ENCODE measurements at regions not wholly inside any gene's neighbourhood (a gene's known extent, or its start where the extent isn't known, plus 50 kb on each side); places are given as distances from the start of the nearest gene placed in this dataset.

DNA sequence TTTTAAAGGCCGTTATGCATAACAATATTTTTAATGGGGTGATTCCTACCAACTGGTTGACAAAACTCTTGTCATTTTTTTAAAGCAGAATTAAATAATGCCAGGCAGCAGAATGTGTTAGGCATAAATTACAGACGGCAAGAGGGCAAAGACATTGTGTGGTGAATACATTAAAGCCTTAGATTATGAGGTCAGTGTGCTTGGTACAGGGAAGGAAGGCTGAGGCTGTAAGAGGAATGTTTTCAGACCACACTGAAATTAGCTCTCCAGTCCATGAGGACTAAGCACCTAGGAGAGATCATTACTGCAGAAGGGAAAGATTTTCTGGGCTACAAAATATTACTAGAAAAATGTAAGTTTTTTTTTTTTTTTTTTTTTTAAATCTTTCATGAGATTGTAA is 312.8 kb upstream of the PRKCQ start:
- TF ChIP-seq, protein P1, sequence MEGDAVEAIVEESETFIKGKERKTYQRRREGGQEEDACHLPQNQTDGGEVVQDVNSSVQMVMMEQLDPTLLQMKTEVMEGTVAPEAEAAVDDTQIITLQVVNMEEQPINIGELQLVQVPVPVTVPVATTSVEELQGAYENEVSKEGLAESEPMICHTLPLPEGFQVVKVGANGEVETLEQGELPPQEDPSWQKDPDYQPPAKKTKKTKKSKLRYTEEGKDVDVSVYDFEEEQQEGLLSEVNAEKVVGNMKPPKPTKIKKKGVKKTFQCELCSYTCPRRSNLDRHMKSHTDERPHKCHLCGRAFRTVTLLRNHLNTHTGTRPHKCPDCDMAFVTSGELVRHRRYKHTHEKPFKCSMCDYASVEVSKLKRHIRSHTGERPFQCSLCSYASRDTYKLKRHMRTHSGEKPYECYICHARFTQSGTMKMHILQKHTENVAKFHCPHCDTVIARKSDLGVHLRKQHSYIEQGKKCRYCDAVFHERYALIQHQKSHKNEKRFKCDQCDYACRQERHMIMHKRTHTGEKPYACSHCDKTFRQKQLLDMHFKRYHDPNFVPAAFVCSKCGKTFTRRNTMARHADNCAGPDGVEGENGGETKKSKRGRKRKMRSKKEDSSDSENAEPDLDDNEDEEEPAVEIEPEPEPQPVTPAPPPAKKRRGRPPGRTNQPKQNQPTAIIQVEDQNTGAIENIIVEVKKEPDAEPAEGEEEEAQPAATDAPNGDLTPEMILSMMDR (IDR thresholded peaks at IDR 0.05): no peak
- no peak for TF ChIP-seq POLR2A (IDR thresholded peaks at IDR 0.05)
- no peak for TF ChIP-seq EP300 (IDR thresholded peaks at IDR 0.05; ENCODE audit: low read depth)

All from transverse colon (tissue), 3 donors.